Stimulated activated effector memory CD8-positive, alpha-beta T cell treated with anti-CD3 and anti-CD28 coated beads, Interleukin-12 subunit alpha, Interleukin-12 subunit beta, amount 100 ng/mL, for 72 hours (primary cell): ENCODE measurements at regions not wholly inside any gene's neighbourhood (a gene's known extent, or its start where the extent isn't known, plus 50 kb on each side); places are given as distances from the start of the nearest gene placed in this dataset.

Experiments used
- ATAC-seq: fragments of 150-1000 bp; cut with Tn5 transposase; 2 replicates; pipeline ENCODE4 v1.10.0; 2021
- DNase-seq, 2 donors: peaks; one replicate each; pipeline ENCODE4 v3.0.0; 2021 to 2022; ENCODE audit warnings: low spot score in 2 of 2
- H3K27ac Mint-ChIP-seq: one replicate; pipeline ENCODE4 v1.8.0; 2022; ENCODE audit warnings: mild to moderate bottlenecking, mixed read lengths
- H3K36me3 Mint-ChIP-seq: one replicate; pipeline ENCODE4 v1.8.0; 2022; ENCODE audit warnings: mild to moderate bottlenecking, mixed read lengths
- H3K4me1 Mint-ChIP-seq: one replicate; pipeline ENCODE4 v1.8.0; 2022; ENCODE audit warnings: mixed read lengths
- H3K4me3 Mint-ChIP-seq: one replicate; pipeline ENCODE4 v1.8.0; 2022; ENCODE audit warnings: mild to moderate bottlenecking, mixed read lengths
- H3K9me3 Mint-ChIP-seq: one replicate; pipeline ENCODE4 v1.8.0; 2022; ENCODE audit warnings: mixed read lengths

DNA sequence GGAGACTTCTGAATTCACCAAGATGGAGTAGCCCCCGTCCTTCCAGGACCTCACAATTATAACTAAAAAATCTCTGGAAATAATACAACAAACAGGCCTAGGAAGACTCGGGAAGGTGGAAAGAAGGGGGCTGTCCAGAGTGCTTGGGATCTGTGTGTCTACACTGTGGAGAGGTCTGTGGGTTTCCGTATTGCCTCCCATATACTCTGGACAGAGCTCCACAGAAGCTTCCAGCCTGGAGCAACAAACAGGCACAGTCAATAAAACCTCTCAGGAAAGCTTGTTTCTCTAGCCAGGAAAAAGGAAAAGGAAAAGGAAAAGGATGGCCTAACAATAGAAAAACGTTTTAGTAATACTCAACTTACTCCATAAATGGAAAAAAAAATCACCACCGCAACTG lies 655.9 kb downstream of the DSC3 start:
- H3K36me3 Mint-ChIP-seq: no peaks in the 10 kb centered on the region
- DNase-seq: no peak
- no peak overlapping the region for H3K27ac Mint-ChIP-seq
- H3K9me3 Mint-ChIP-seq: peaks cover 9% of the 10 kb centered on the region
- ATAC-seq: no peak
- H3K4me3 Mint-ChIP-seq: no peak overlapping the region
- no peaks in the 10 kb centered on the region for H3K4me1 Mint-ChIP-seq

DNA sequence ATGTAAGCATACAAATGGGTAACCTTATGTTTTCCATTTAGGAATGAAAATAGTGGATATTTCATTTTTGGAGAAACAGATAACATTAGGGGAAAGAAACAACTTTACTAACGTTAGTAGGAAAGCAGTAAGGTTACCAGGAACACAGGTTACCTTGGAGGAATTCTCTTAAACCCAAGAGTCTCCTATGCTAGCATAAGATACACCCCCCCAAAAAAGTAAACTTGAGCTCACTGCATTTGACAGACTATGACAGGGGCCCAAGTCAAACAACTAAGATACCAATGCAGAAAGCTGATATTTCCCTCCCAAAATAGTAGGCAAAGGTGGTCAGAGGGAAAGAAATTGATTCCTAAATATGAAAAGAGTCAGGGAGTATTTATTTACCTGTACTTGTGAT lies 656.9 kb downstream of the DSC3 start:
- Mint-ChIP-seq H3K4me1 (no peaks in the 10 kb centered on the region), H3K4me3 (no peak overlapping the region), H3K27ac (no peak overlapping the region), H3K9me3 (peaks cover 12% of the 10 kb centered on the region), H3K36me3 (no peaks in the 10 kb centered on the region)
- no peak for ATAC-seq
- DNase-seq: no peak

DNA sequence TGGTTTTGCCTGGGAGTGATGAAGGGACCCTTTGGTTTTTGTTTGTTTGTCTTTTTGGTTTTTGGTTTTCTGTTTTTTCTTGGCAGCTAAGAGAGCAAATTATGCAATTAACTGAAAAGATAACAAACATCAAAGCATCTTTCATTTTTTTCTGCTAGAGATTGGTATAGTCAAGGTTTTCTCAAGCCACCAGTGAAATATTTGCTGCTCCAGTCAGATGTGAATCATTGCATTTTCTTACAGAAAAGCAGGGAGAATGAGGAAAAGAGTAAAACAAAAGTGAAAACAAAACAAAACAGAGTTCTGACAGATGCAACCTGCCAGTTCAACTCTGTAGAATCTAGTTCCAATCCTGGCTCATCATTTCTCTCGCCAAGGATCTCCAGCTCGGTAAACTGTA lies 660.7 kb downstream of the DSC3 start:
- ATAC-seq: no peak
- Mint-ChIP-seq H3K4me1 (no peaks in the 10 kb centered on the region), H3K4me3 (no peak overlapping the region), H3K36me3 (no peaks in the 10 kb centered on the region), H3K9me3 (peaks cover 19% of the 10 kb centered on the region), H3K27ac (no peak overlapping the region)
- DNase-seq: no peak

DNA sequence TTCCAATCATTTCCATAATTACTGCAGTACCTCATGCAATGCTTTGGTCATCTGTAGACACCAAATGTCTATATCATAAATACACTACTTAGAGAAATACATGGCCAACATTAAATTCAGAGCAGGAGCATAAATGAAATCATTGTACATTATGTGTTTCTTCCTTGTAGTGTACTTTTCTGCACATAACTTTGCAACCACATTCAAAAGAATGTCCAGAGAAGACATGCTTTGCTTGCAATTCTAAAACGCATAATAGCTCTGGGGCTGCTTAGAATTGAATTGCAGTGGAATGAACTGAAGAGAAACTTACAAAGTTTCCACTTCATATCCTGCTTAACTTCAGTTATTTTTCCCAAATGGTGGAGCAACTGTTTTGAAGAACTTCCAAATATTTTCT lies 664.4 kb downstream of the DSC3 start:
- Mint-ChIP-seq H3K9me3 (peaks cover 17% of the 10 kb centered on the region), H3K27ac (no peak overlapping the region), H3K4me3 (no peak overlapping the region), H3K36me3 (no peaks in the 10 kb centered on the region), H3K4me1 (no peaks in the 10 kb centered on the region)
- no peak for ATAC-seq
- no peak for DNase-seq

DNA sequence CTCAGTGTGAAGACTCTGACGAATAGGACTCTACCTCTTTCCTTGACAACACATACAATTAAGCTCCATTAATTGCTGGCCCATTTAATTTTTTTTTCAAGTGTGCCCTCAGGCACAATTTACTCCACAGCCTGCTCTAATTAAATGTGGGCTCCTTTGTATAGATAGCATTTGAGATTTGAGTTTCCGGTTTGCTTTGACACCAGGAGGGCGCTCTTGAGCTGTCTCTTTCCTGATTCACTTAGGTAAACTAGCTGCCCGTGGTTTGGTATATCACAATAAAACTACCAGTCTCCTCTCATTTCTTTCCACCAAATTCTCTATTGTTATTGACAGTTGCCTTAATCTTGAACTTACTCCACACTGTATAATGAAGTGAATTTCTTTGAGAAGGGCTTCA lies 666.0 kb downstream of the DSC3 start:
- Mint-ChIP-seq H3K4me3 (no peak overlapping the region), H3K4me1 (no peaks in the 10 kb centered on the region), H3K9me3 (peaks cover 20% of the 10 kb centered on the region), H3K27ac (no peak overlapping the region), H3K36me3 (no peaks in the 10 kb centered on the region)
- ATAC-seq (no peak), DNase-seq (no peak)

DNA sequence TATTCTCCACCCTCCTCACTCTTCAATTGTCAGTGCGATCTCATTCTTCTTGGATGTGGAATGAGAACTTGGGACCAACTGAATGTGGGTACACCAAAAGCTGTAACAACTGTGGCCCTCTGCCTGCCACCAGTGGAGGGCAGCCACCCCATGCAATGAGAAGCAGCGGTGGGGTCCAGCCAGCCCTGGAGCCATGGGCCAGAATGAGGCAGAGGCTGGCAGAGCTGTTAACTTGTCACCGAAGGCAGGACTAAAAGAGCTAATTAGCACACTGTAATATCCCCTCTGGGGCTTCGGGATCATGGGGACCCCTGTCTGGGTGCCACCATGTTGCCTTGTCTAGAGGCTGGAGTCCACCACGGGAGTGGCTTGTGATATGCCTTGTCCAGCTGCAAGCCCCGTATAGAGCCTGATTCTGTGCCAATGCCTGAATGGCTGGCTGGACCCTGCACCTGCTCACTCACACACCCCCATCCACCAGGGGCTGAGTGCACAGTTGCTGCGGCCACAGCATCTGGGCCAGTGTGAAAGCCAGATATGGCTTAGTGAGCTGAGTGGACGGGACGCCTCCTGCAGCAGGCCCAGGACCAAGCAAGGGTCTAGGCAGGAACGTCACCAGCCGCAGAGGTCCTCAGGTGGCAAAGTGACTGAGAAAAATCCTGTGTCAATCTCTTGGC lies 680.5 kb downstream of the DSC3 start:
- peaks cover 23% of the 10 kb centered on the region for H3K9me3 Mint-ChIP-seq
- ATAC-seq (no peak), DNase-seq (no peak)
- no peak overlapping the region for H3K27ac Mint-ChIP-seq
- H3K36me3 Mint-ChIP-seq: no peaks in the 10 kb centered on the region
- no peak overlapping the region for H3K4me3 Mint-ChIP-seq
- H3K4me1 Mint-ChIP-seq: no peaks in the 10 kb centered on the region

DNA sequence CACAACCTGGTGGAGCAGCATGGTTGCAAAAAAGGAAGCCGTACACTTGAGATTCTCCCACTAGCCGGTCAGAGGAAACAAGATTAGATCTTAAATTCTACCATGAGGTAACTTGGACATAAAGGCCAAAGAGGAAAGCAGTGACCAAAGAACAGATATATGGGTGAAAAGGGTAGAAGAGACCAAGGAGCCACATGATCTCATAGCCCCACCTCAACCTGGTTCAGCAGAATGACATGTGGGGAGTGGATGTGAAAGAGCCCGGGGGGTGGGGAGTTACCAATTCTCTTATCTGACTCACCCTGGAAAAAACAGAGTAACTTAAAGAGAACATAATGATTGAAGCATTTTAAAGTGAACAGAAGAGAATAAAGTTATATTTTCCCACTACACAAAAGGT lies 683.0 kb downstream of the DSC3 start:
- Mint-ChIP-seq H3K4me1 (no peaks in the 10 kb centered on the region), H3K9me3 (peaks cover 23% of the 10 kb centered on the region), H3K27ac (no peak overlapping the region), H3K4me3 (no peak overlapping the region), H3K36me3 (no peaks in the 10 kb centered on the region)
- DNase-seq: no peak
- no peak for ATAC-seq

DNA sequence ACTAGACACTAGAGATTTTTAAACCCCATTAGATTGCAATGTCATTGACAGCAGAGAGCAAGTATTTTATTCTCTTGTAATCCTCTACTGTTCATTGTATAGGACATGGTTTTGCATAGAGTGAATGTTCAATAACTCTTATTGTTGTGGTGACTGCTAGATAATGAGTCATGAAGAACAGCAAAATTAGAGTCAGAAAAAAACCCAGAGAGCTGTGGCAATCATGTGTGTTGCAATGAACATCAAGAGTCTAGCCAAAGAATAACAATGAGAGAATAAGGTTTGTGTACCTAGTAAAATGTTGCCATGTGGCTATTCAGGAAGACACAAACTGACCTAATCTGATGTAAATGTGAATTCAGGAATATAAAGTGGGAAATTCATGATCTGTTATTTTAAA lies 684.0 kb downstream of the DSC3 start:
- H3K27ac Mint-ChIP-seq: no peak overlapping the region
- H3K9me3 Mint-ChIP-seq: peaks cover 20% of the 10 kb centered on the region
- ATAC-seq (no peak), DNase-seq (no peak)
- no peaks in the 10 kb centered on the region for H3K4me1 Mint-ChIP-seq
- no peak overlapping the region for H3K4me3 Mint-ChIP-seq
- H3K36me3 Mint-ChIP-seq: no peaks in the 10 kb centered on the region

DNA sequence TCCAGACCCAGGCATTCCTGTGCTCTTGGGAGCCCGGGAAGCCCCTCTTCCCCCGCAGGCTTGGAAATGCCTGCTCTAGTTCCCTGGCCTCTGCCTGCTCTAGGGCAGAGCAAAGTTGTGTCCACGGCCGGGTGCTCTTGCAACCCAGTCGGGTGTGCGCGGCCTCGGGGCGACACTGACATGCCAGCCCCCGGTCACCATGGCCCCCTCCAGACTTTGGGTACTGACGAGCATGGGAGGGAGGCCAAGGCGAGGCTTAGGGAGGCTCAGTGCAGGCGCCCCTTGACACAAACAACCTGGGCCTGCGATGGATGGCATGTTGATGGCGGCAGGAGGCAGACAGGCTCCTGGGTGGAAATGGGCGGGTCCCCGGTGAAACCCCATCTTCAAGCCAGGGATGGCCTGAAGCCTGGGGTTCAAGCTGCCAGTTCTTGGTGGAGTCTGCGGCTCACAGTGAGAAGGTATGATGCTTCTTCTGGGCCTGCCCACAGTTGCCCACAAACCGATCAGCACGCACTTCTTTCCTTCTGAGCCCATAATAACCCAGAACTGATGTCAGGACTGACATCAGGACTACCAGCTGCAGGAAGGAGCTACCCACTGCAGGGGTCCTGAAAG lies 689.9 kb downstream of the DSC3 start:
- Mint-ChIP-seq H3K4me3 (no peak overlapping the region), H3K27ac (no peak overlapping the region), H3K9me3 (peaks cover 9% of the 10 kb centered on the region), H3K4me1 (no peaks in the 10 kb centered on the region), H3K36me3 (no peaks in the 10 kb centered on the region)
- DNase-seq: no peak
- ATAC-seq: no peak

DNA sequence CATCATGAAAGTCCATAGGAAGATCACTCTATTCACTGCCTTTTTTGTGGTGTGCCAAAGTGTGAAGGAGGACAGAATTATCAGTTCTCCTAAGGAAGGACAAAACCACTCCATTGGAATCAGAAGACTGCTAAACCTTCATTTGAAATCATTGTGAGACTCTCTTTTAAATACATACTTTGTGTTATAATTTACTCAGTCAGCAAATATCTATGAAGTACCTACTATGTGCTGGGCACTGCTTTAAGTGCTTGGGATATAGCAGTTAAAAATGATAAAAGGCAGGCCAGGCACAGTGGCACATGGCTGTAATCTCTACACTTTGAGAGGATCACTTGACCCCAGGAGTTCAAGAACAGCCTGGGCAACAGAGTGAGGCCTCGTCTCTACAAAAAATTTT lies 692.3 kb downstream of the DSC3 start:
- Mint-ChIP-seq H3K4me3 (no peak overlapping the region), H3K36me3 (no peaks in the 10 kb centered on the region), H3K9me3 (peaks cover 10% of the 10 kb centered on the region), H3K27ac (no peak overlapping the region), H3K4me1 (no peaks in the 10 kb centered on the region)
- no peak for DNase-seq
- no peak for ATAC-seq

DNA sequence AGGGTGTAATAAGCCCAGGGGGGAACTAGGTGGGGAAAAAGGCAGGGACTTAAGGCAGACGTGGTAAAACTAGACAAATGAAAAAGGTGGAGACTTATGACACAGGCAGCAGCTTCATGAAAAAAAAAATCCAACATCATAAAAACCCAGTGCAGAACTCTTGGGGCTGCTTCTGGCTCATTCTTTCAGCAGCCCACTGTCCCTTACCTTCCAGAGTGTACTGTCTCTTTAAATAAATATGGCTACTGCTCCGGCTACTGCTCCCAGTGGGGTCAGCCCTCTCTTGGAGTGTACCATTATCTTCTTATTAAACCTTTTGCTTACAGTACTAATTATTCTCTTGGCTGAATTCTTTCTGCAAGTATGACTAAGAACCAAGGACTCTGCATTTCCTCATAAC lies 699.5 kb downstream of the DSC3 start:
- DNase-seq (no peak), ATAC-seq (no peak)
- no peak overlapping the region for H3K27ac Mint-ChIP-seq

DNA sequence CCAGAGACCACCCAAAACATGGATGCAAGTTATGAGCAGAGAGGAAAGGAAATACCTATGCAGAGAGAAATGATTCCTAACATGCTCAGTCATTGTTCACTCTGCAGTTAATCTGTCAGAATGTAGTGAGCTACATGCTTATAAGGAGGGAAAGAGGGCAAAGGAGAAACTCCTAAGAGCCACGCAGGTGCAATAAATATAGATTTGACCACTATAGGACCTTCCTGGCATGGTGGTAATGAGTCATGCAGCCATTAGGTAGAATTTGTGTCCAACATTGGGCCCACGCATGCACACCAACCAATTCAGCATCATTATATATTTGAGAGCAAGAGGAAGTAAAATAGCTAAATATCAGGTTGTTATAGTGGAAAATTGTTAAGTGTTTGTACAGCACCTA lies 699.9 kb downstream of the DSC3 start:
- peaks cover 10% of the 10 kb centered on the region for H3K9me3 Mint-ChIP-seq
- no peak for DNase-seq
- ATAC-seq: no peak
- no peaks in the 10 kb centered on the region for H3K36me3 Mint-ChIP-seq
- H3K4me1 Mint-ChIP-seq: no peaks in the 10 kb centered on the region
- H3K4me3 Mint-ChIP-seq: no peak overlapping the region
- no peak overlapping the region for H3K27ac Mint-ChIP-seq

More for the DNA sequence above, 699.5 kb downstream of the DSC3 start:
- Mint-ChIP-seq H3K4me1 (no peaks in the 10 kb centered on the region), H3K36me3 (no peaks in the 10 kb centered on the region), H3K4me3 (no peak overlapping the region), H3K9me3 (peaks cover 10% of the 10 kb centered on the region)

DNA sequence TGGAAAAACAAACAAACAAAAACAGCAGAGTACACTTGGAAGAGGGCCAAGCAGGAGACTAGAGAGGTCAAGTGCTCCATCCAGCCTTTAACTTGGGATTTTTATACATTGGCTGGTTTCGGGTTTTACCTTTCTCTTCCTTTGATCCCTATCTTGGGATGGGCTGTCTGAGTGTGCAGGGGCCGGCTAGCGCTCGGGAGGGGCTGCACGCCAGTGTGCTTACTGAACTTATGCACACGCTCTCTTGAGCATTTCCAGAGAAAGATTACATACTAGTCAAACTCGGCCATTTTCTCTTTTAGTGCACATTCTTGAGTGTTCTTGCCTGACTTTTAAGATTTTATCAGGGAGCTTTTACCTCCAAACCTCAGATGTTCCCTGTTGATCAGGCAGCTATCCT lies 707.8 kb downstream of the DSC3 start:
- ATAC-seq (no peak), DNase-seq (no peak)
- H3K27ac Mint-ChIP-seq: no peak overlapping the region
- H3K4me3 Mint-ChIP-seq: no peak overlapping the region
- no peaks in the 10 kb centered on the region for H3K36me3 Mint-ChIP-seq
- H3K9me3 Mint-ChIP-seq: peaks cover 14% of the 10 kb centered on the region
- no peaks in the 10 kb centered on the region for H3K4me1 Mint-ChIP-seq

DNA sequence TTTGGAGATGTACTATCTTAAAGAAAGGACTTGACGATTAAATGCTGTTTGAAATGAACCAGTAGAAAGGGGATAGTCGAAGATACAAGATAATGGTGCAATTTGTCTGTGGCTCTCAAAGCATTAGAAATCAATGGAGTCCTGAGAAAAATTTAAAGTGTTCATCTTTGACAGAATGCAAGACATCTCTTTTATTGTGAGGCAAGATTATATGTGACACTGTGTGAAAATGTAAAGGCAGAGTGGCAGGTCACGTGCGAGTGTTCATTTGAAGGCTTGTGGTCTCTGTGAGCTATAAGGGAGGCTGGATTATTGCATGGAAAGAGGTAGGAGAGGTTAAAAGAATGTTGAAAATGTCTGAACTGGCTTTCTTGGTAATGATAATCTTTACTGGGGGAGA lies 709.2 kb downstream of the DSC3 start:
- Mint-ChIP-seq H3K27ac (no peak overlapping the region), H3K36me3 (no peaks in the 10 kb centered on the region), H3K9me3 (peaks cover 17% of the 10 kb centered on the region), H3K4me3 (no peak overlapping the region), H3K4me1 (no peaks in the 10 kb centered on the region)
- no peak for ATAC-seq
- DNase-seq: no peak

DNA sequence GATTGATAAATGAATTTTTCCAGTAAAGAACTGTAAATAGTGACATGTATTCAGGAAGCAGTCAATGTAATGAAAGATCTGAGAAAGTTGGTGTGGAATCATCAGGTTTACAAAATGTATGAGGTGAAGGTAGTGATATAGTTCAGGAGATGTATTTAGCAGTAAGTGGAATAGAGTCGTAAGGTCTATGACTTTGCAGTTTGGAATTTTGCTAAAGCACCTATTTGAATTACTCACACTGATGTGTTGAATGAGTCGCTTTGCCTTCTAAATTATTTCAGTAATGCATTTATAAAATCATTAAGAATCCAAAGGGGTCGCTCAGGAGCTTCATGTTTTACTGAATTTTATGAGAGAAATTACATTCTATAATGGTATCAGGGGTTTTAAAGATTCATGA lies 713.7 kb downstream of the DSC3 start:
- Mint-ChIP-seq H3K36me3 (no peaks in the 10 kb centered on the region), H3K9me3 (peaks cover 20% of the 10 kb centered on the region), H3K4me1 (no peaks in the 10 kb centered on the region), H3K4me3 (no peak overlapping the region), H3K27ac (no peak overlapping the region)
- ATAC-seq (no peak), DNase-seq (no peak)

DNA sequence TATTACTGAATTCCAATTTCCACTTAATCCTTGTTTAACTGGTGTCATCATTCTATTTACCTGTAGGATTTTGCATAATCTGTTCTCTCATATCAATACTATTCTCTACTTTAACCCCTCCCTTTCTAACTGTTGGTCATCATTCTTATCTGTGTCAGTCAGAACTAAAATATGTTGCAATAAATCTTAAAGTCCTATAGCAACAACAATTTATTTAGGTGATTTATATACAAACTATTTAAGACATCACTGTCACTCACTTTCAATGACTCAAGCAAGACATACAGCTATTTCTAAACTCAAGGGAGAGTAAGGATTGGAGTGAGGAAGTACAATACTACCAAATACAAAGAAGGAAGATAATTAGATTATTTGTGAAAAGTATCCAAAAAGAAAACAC lies 740.4 kb downstream of the DSC3 start:
- Mint-ChIP-seq H3K27ac (no peak overlapping the region), H3K36me3 (no peaks in the 10 kb centered on the region), H3K9me3 (peaks cover 2% of the 10 kb centered on the region), H3K4me3 (no peak overlapping the region), H3K4me1 (no peaks in the 10 kb centered on the region)
- ATAC-seq (no peak), DNase-seq (no peak)

DNA sequence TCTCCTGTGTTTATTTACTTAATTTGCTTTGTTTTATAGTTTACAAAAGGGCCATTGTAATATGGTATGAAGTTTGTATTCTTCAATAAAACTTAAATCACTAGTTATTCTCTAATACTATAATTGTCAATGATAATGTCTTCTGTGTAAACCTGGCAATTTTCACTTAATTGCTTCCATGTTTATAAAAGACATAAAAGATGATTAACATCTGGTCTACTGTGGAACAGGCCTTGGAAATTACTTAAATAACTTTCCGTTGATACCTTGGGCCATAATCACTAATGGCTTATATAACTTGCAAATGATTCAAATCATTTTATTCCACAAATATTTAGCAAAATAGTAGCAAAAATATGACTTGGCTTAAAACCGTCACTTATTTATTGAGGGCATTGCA lies 743.8 kb downstream of the DSC3 start:
- Mint-ChIP-seq H3K9me3 (peaks cover 8% of the 10 kb centered on the region), H3K27ac (no peak overlapping the region), H3K36me3 (no peaks in the 10 kb centered on the region), H3K4me1 (no peaks in the 10 kb centered on the region), H3K4me3 (no peak overlapping the region)
- ATAC-seq (no peak), DNase-seq (no peak)
